Endodermal cell (in vitro differentiated cells): ENCODE measurements at regions not wholly inside any gene's neighbourhood (a gene's known extent, or its start where the extent isn't known, plus 50 kb on each side); places are given as distances from the start of the nearest gene placed in this dataset.

Source experiments
- DNase-seq: peaks from one replicate; pipeline ENCODE4 v3.0.0-alpha.2; 2017
- H3K27ac ChIP-seq: 2 replicates; pipeline ENCODE4 v1.5.1; 2013; ENCODE audit warnings: mild to moderate bottlenecking, low read depth, low read length, moderate library complexity
- H3K27me3 ChIP-seq: 2 replicates; pipeline ENCODE4 v1.6.1; 2013; ENCODE audit warnings: mild to moderate bottlenecking, low read length, moderate library complexity; ENCODE audit not compliant: insufficient read depth, control insufficient read depth, poor library complexity, severe bottlenecking
- H3K36me3 ChIP-seq: 2 replicates; pipeline ENCODE4 v1.7.0; 2013; ENCODE audit warnings: mild to moderate bottlenecking, low read length, moderate library complexity; ENCODE audit not compliant: control insufficient read depth, insufficient read depth
- H3K4me1 ChIP-seq: one replicate; pipeline ENCODE4 v1.7.0; 2013; ENCODE audit warnings: low read length; ENCODE audit not compliant: control insufficient read depth, insufficient read depth
- H3K4me3 ChIP-seq: 2 replicates; pipeline ENCODE4 v1.5.1; 2013; ENCODE audit warnings: mild to moderate bottlenecking, low read length, moderate library complexity
- H3K9ac ChIP-seq: 2 replicates; pipeline ENCODE4 v1.6.1; 2013; ENCODE audit warnings: mild to moderate bottlenecking, low read length, moderate library complexity; ENCODE audit not compliant: poor library complexity, severe bottlenecking; ENCODE audit errors: extremely low read depth
- H3K9me3 ChIP-seq: 2 replicates; pipeline ENCODE4 v1.6.1; 2013; ENCODE audit warnings: mild to moderate bottlenecking, low read length, moderate library complexity; ENCODE audit not compliant: control insufficient read depth
- H3K27ac Mint-ChIP-seq: 2 replicates; pipeline ENCODE4 v1.8.0; 2020; ENCODE audit warnings: mixed read lengths
- H3K27me3 Mint-ChIP-seq: 2 replicates; pipeline ENCODE4 v1.8.0; 2021; ENCODE audit warnings: mild to moderate bottlenecking, mixed read lengths; ENCODE audit not compliant: insufficient read depth
- H3K36me3 Mint-ChIP-seq: 2 replicates; pipeline ENCODE4 v1.8.0; 2020; ENCODE audit warnings: low read depth, mixed read lengths
- H3K4me1 Mint-ChIP-seq: 2 replicates; pipeline ENCODE4 v1.8.0; 2020; ENCODE audit warnings: mixed read lengths
- H3K4me3 Mint-ChIP-seq: 2 replicates; pipeline ENCODE4 v1.8.0; 2020; ENCODE audit warnings: mild to moderate bottlenecking, moderate library complexity, mixed read lengths
- H3K9me3 Mint-ChIP-seq: 2 replicates; pipeline ENCODE4 v1.8.0; 2020; ENCODE audit warnings: mild to moderate bottlenecking, mixed read lengths
- CTCF ChIP-seq: fragments of 200-600 bp; sonication (generic); conservative IDR thresholded peaks from 2 replicates; pipeline ENCODE4 v1.5.0; 2021; ENCODE audit warnings: antibody characterized with exemption, mild to moderate bottlenecking
- WGBS, 2 experiments: methylation state at CpG; one replicate each; pipeline versions ENCODE4 v1.1.5 to v1.1.7; 2013; ENCODE audit warnings: missing lambda C conversion rate in 2 of 2, mixed read lengths in 1 of 2; ENCODE audit not compliant: insufficient coverage in 1 of 2, insufficient read length in 1 of 2; 5-methylcytosine and 5-hydroxymethylcytosine counted together

GRCh38 chr5:2506603-2507002 lies 244.9 kb downstream of the IRX2 start:
- H3K4me1 ChIP-seq: no peaks in the 10 kb centered on the region
- peaks cover 9% of the 10 kb centered on the region for H3K9me3 Mint-ChIP-seq

GRCh38 chr5:2505217-2505616 lies 246.3 kb downstream of the IRX2 start:
- TF ChIP-seq CTCF: no peak
- peaks cover 16% of the 10 kb centered on the region for H3K9me3 Mint-ChIP-seq
- Histone ChIP-seq H3K4me3 (no peak overlapping the region), H3K4me1 (no peaks in the 10 kb centered on the region), H3K27me3 (no peaks in the 10 kb centered on the region), H3K36me3 (no peaks in the 10 kb centered on the region), H3K9me3 (peaks cover 4% of the 10 kb centered on the region), H3K9ac (no peak overlapping the region), H3K27ac (no peak overlapping the region)
- peaks cover 4% of the 10 kb centered on the region for H3K4me1 Mint-ChIP-seq
- peaks cover 38% of the 10 kb centered on the region for H3K27me3 Mint-ChIP-seq
- H3K4me3 Mint-ChIP-seq: no peak overlapping the region
- 92 to 93% methylated on average over 6 to 10 of the region's 10 CpGs for WGBS, 2 experiments
- H3K36me3 Mint-ChIP-seq: no peaks in the 10 kb centered on the region
- H3K27ac Mint-ChIP-seq: no peak overlapping the region
- DNase-seq: no peak

More at GRCh38 chr5:2506603-2507002, 244.9 kb downstream of the IRX2 start:
- peaks cover 8% of the 10 kb centered on the region for H3K4me1 Mint-ChIP-seq
- TF ChIP-seq CTCF: no peak
- H3K27ac ChIP-seq: no peak overlapping the region
- no peak overlapping the region for H3K4me3 ChIP-seq
- no peak overlapping the region for H3K9ac ChIP-seq
- DNase-seq: no peak
- peaks cover 4% of the 10 kb centered on the region for H3K9me3 ChIP-seq
- H3K36me3 Mint-ChIP-seq: no peaks in the 10 kb centered on the region
- no peak overlapping the region for H3K27ac Mint-ChIP-seq
- H3K27me3 Mint-ChIP-seq: peaks cover 52% of the 10 kb centered on the region
- H3K36me3 ChIP-seq: no peaks in the 10 kb centered on the region
- H3K4me3 Mint-ChIP-seq: no peak overlapping the region
- H3K27me3 ChIP-seq: no peaks in the 10 kb centered on the region
- WGBS, 2 experiments: 92 to 94% methylated on average over 6 to 7 of the region's 7 CpGs

GRCh38 chr5:2502970-2503594 lies 248.4 kb downstream of the IRX2 start:
- no peak overlapping the region for H3K4me3 Mint-ChIP-seq
- H3K36me3 Mint-ChIP-seq: no peaks in the 10 kb centered on the region
- Histone ChIP-seq H3K4me3 (no peak overlapping the region), H3K27me3 (no peaks in the 10 kb centered on the region), H3K4me1 (no peaks in the 10 kb centered on the region), H3K27ac (no peak overlapping the region), H3K9me3 (peaks cover 10% of the 10 kb centered on the region), H3K9ac (no peak overlapping the region), H3K36me3 (no peaks in the 10 kb centered on the region)
- no peak overlapping the region for H3K27ac Mint-ChIP-seq
- H3K27me3 Mint-ChIP-seq: peaks cover 21% of the 10 kb centered on the region
- no peak for DNase-seq
- no peaks in the 10 kb centered on the region for H3K4me1 Mint-ChIP-seq
- TF ChIP-seq CTCF: no peak
- WGBS, 2 experiments: 91 to 94% methylated on average over 4 to 6 of the region's 6 CpGs
- peaks cover 20% of the 10 kb centered on the region for H3K9me3 Mint-ChIP-seq
